Neural progenitor cell (in vitro differentiated cells): ENCODE measurements at regions not wholly inside any gene's neighbourhood (a gene's known extent, or its start where the extent isn't known, plus 50 kb on each side); places are given as distances from the start of the nearest gene placed in this dataset.

ENCODE experiments used
- DNase-seq: peaks from one replicate; pipeline ENCODE4 v3.0.0-alpha.2; 2016; ENCODE audit warnings: low spot score
- H2AFZ ChIP-seq: fragments of 200-600 bp; sonication (generic); replicated peaks from 2 replicates; pipeline ENCODE4 v1.6.1; 2016; ENCODE audit warnings: antibody characterized with exemption
- H3F3A ChIP-seq: fragments of 200-600 bp; sonication (generic); 2 replicates; pipeline ENCODE4 v1.6.1; 2016; ENCODE audit warnings: antibody characterized with exemption, low read depth
- H3K27ac ChIP-seq: fragments of 200-600 bp; sonication (generic); 2 replicates; pipeline ENCODE4 v1.5.1; 2016; ENCODE audit warnings: mild to moderate bottlenecking
- H3K27me3 ChIP-seq: fragments of 200-600 bp; sonication (generic); 2 replicates; pipeline ENCODE4 v1.6.1; 2016; ENCODE audit warnings: mild to moderate bottlenecking, moderate library complexity
- H3K36me3 ChIP-seq: fragments of 200-600 bp; sonication (generic); 2 replicates; pipeline ENCODE4 v1.5.1; 2016
- H3K4me1 ChIP-seq: fragments of 200-600 bp; sonication (generic); 2 replicates; pipeline ENCODE4 v1.6.1; 2016; ENCODE audit warnings: mixed run types
- H3K4me2 ChIP-seq: fragments of 200-600 bp; sonication (generic); 2 replicates; pipeline ENCODE4 v1.6.1; 2016
- H3K4me3 ChIP-seq: fragments of 200-600 bp; sonication (generic); 2 replicates; pipeline ENCODE4 v1.5.1; 2016
- H3K79me2 ChIP-seq: fragments of 200-600 bp; sonication (generic); 2 replicates; pipeline ENCODE4 v1.6.1; 2016; ENCODE audit warnings: low read depth
- H3K9ac ChIP-seq: fragments of 200-600 bp; sonication (generic); 2 replicates; pipeline ENCODE4 v1.6.1; 2016
- H3K9me3 ChIP-seq: fragments of 200-600 bp; sonication (generic); 2 replicates; pipeline ENCODE4 v1.5.1; 2016; ENCODE audit warnings: low read depth
- H4K20me1 ChIP-seq: fragments of 200-600 bp; sonication (generic); 2 replicates; pipeline ENCODE4 v1.6.1; 2016; ENCODE audit warnings: low read depth
- H3K27ac Mint-ChIP-seq: 3 replicates; pipeline ENCODE4 v1.8.0; 2021; ENCODE audit warnings: mixed read lengths
- H3K27me3 Mint-ChIP-seq: 2 replicates; pipeline ENCODE4 v1.8.0; 2022; ENCODE audit warnings: low read depth, mild to moderate bottlenecking, inconsistent platforms, moderate library complexity, mixed read lengths; ENCODE audit not compliant: insufficient read depth
- H3K36me3 Mint-ChIP-seq: 3 replicates; pipeline ENCODE4 v1.8.0; 2021; ENCODE audit warnings: mixed read lengths
- H3K4me1 Mint-ChIP-seq: 3 replicates; pipeline ENCODE4 v1.8.0; 2021; ENCODE audit warnings: mixed read lengths
- H3K4me3 Mint-ChIP-seq: 3 replicates; pipeline ENCODE4 v1.8.0; 2021; ENCODE audit warnings: mild to moderate bottlenecking, moderate library complexity, mixed read lengths
- H3K9me3 Mint-ChIP-seq: 3 replicates; pipeline ENCODE4 v1.8.0; 2020; ENCODE audit warnings: mixed read lengths
- EZH2 ChIP-seq: fragments of 200-600 bp; sonication (generic); IDR thresholded peaks from 2 replicates; pipeline ENCODE4 v1.6.1; 2017; ENCODE audit warnings: antibody characterized with exemption, mild to moderate bottlenecking, moderate library complexity
- EZH2phosphoT487 ChIP-seq: fragments of 200-600 bp; sonication (generic); IDR thresholded peaks from 2 replicates; pipeline ENCODE4 v1.6.1; 2017; ENCODE audit warnings: antibody characterized with exemption
- TF ChIP-seq, protein P1 (sequence below): fragments of 200-600 bp; sonication (generic); IDR thresholded peaks from 2 replicates; pipeline ENCODE4 v1.5.1; 2017; ENCODE audit warnings: antibody characterized with exemption, mild to moderate bottlenecking

DNA sequence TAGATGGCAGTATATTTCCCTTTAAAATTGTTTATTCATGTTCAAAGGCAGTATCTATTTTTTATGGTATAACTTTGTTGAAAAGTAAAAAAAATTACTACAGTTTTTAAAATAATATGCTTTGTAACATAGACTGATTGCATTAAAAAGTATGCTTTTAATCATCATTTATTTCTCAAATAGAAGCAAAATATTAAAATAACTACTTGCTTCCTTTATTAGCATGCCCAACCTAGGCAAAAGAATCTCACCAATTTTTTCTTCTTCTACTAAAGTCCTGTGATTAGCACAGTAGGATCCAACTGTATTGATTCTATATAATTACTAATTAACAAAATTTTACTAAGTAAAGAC is 69.6 kb upstream of the NFKB1 start:
- Histone ChIP-seq H3K4me2 (no peak overlapping the region), H3K27ac (no peak overlapping the region), H3K4me1 (peaks cover 5% of the 10 kb centered on the region), H3K9me3 (no peaks in the 10 kb centered on the region), H3K27me3 (no peaks in the 10 kb centered on the region), H4K20me1 (no peaks in the 10 kb centered on the region), H3K9ac (no peak overlapping the region), H3F3A (no peaks in the 10 kb centered on the region), H2AFZ (no peak overlapping the region), H3K36me3 (no peaks in the 10 kb centered on the region), H3K79me2 (no peaks in the 10 kb centered on the region), H3K4me3 (peak overlapping the region; percentile 58)
- DNase-seq, result no peak
- TF ChIP-seq, protein P1, sequence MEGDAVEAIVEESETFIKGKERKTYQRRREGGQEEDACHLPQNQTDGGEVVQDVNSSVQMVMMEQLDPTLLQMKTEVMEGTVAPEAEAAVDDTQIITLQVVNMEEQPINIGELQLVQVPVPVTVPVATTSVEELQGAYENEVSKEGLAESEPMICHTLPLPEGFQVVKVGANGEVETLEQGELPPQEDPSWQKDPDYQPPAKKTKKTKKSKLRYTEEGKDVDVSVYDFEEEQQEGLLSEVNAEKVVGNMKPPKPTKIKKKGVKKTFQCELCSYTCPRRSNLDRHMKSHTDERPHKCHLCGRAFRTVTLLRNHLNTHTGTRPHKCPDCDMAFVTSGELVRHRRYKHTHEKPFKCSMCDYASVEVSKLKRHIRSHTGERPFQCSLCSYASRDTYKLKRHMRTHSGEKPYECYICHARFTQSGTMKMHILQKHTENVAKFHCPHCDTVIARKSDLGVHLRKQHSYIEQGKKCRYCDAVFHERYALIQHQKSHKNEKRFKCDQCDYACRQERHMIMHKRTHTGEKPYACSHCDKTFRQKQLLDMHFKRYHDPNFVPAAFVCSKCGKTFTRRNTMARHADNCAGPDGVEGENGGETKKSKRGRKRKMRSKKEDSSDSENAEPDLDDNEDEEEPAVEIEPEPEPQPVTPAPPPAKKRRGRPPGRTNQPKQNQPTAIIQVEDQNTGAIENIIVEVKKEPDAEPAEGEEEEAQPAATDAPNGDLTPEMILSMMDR, result no peak
- TF ChIP-seq EZH2 (no peak), EZH2phosphoT487 (no peak)
- Mint-ChIP-seq H3K4me1 (peaks cover 7% of the 10 kb centered on the region), H3K4me3 (peak overlapping the region; percentile 88), H3K36me3 (peaks cover 2% of the 10 kb centered on the region), H3K9me3 (peaks cover 10% of the 10 kb centered on the region), H3K27me3 (peaks cover 4% of the 10 kb centered on the region), H3K27ac (no peak overlapping the region)

DNA sequence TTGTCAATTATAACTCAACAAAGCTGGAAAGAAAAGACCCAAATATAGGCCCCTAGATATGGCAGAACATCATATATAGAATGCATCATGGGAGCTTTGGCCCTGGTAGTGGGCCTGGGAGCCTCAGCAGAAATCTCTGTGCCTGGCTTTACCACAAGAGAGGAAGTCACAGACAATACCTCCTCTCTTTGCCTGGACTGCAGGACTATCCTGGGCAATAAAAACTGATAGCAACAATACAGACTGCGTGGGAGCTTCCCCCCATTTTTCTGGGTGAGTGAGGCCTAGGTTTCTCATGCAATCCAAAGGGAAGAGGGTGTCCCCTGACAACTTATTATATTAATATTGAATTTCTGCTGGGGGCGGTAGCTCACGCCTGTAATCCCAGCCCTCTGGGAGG is 64.0 kb upstream of the NFKB1 start:
- H2AFZ ChIP-seq, result no peak overlapping the region
- TF ChIP-seq, protein P1, result no peak
- TF ChIP-seq EZH2phosphoT487, result no peak
- no peak for TF ChIP-seq EZH2
- H3K9ac ChIP-seq, result no peak overlapping the region
- DNase-seq, result no peak
- peaks cover 10% of the 10 kb centered on the region for H3K9me3 Mint-ChIP-seq
- peaks cover 2% of the 10 kb centered on the region for H3K27me3 Mint-ChIP-seq
- no peaks in the 10 kb centered on the region for H3K79me2 ChIP-seq
- no peak overlapping the region for H3K4me3 ChIP-seq
- no peaks in the 10 kb centered on the region for H3K4me1 Mint-ChIP-seq
- H3K27ac ChIP-seq, result no peak overlapping the region
- H3K27me3 ChIP-seq, result no peaks in the 10 kb centered on the region
- no peaks in the 10 kb centered on the region for H3K4me1 ChIP-seq
- H3K4me2 ChIP-seq, result no peak overlapping the region
- no peak overlapping the region for H3K4me3 Mint-ChIP-seq
- H3K9me3 ChIP-seq, result no peaks in the 10 kb centered on the region
- H3K36me3 ChIP-seq, result no peaks in the 10 kb centered on the region
- no peaks in the 10 kb centered on the region for H3F3A ChIP-seq
- peaks cover 2% of the 10 kb centered on the region for H3K36me3 Mint-ChIP-seq
- H4K20me1 ChIP-seq, result no peaks in the 10 kb centered on the region
- no peak overlapping the region for H3K27ac Mint-ChIP-seq

DNA sequence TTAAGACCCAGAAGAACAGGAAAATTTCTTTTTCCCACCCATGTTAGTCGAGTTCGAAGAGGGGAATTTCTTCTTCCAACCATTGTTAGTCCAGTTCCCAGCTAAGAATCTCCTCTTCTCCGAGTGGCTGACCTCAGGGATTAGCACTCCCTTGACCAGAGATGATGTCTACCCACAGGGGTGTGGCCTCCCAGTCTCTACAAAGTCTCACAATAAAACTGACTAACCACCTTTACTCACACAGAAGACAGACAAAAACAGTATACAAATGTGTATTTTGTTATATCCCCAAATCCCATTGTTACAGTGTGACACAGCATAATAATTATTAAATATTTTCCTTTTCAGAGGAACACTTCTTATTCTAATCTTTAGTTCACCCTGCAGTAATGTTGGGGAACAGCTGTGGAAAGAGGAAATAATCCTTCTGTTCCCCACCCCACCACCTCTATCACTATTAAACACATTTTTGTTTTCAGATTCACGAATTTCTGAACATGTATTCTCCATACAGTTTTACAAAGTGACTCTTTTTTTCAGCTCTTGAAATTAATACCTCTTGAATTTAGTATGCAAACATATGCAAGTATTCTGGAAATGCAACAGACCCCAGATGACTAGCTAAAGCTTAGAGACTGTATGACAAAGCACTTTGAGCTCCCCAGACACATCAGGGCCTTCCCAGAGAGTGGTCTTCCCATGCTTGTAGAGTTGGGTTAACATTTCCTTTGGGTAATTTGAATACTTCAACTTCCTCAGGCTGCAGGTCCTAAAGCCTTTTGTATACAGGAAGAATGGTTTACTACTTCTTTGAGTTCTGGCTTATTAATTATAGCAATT is 62.5 kb upstream of the NFKB1 start:
- Histone ChIP-seq H3K4me2 (no peak overlapping the region), H3K4me1 (no peaks in the 10 kb centered on the region), H2AFZ (no peak overlapping the region), H3K27ac (no peak overlapping the region), H4K20me1 (no peaks in the 10 kb centered on the region), H3K9ac (no peak overlapping the region), H3F3A (no peaks in the 10 kb centered on the region), H3K9me3 (no peaks in the 10 kb centered on the region), H3K79me2 (no peaks in the 10 kb centered on the region), H3K27me3 (no peaks in the 10 kb centered on the region), H3K4me3 (no peak overlapping the region), H3K36me3 (no peaks in the 10 kb centered on the region)
- no peak overlapping the region for H3K4me3 Mint-ChIP-seq
- H3K4me1 Mint-ChIP-seq, result no peaks in the 10 kb centered on the region
- no peak for DNase-seq
- no peak overlapping the region for H3K27ac Mint-ChIP-seq
- no peak for TF ChIP-seq EZH2
- TF ChIP-seq, protein P1, result no peak
- no peak for TF ChIP-seq EZH2phosphoT487
- H3K9me3 Mint-ChIP-seq, result peaks cover 10% of the 10 kb centered on the region
- peaks cover 2% of the 10 kb centered on the region for H3K36me3 Mint-ChIP-seq
- peaks cover 2% of the 10 kb centered on the region for H3K27me3 Mint-ChIP-seq
